ENCODE measurements at regions not wholly inside any gene's neighbourhood (a gene's known extent, or its start where the extent isn't known, plus 50 kb on each side); places are given as distances from the start of the nearest gene placed in this dataset.

- no peaks in the 10 kb centered on the region for H3K36me3 ChIP-seq (replicated peaks in 1 of 2; ENCODE audit: control insufficient read depth in 1 of 2, insufficient read depth in 2 of 2, low read length in 2 of 2)
- H3K9ac ChIP-seq (ENCODE audit: insufficient read depth, low read depth, low read length) = no peak overlapping the region
- H3K79me2 ChIP-seq (ENCODE audit: insufficient read depth, low read length) = no peaks in the 10 kb centered on the region
- DNase-seq (ENCODE audit: low spot score) (no peak), FAIRE-seq (no peak), ATAC-seq (no peak)
- ChIA-PET POLR2A (no interaction called here), CTCF (ENCODE audit: low intra/inter-chr PET ratio, low total read pairs) (no interaction called here)
- H2AFZ ChIP-seq (ENCODE audit: low read length) = no peak overlapping the region
- BruUV-seq (replicated peaks) = no TSS peak
- H3K9me3 ChIP-seq (ENCODE audit: low read length) = no peaks in the 10 kb centered on the region
- H4K20me1 ChIP-seq (ENCODE audit: insufficient read depth, low read length) = no peaks in the 10 kb centered on the region
- in situ Hi-C loops (cut with HindIII; ENCODE audit: extremely low pct_ligation_motif_present, low pct_unique_long_range_greater_than_20kb) (no loop called here), intact Hi-C loops (cut with micrococcal nuclease; ENCODE audit: unreplicated experiment) (no loop called here)
- H3K4me3 ChIP-seq (replicated peaks in 1 of 3; ENCODE audit: insufficient read depth in 1 of 3, low read depth in 2 of 3, low read length in 3 of 3) = no peak overlapping the region
- H3K4me2 ChIP-seq (ENCODE audit: low read depth, low read length) = no peak overlapping the region
- peaks cover 7% of the 10 kb centered on the region; the same call in 1 of the 2 replicates for H3K4me1 ChIP-seq (ENCODE audit: insufficient read depth, low read length)
- H3K27ac ChIP-seq (ENCODE audit: extremely low read length, insufficient read depth, low read length) = no peak overlapping the region
- H3K27me3 ChIP-seq (ENCODE audit: control insufficient read depth in 1 of 2, insufficient read depth in 2 of 2, low read length in 2 of 2) = peaks cover 0 to 3% of the 10 kb centered on the region in 2 experiments; a peak in 1 of 5 replicates
- WGBS (ENCODE audit: low lambda C conversion rate) = 48% methylated on average over 8 of the region's 8 CpGs
- TF ChIP-seq ESRRA (CRISPR knock-in tag; IDR thresholded peaks at IDR 0.05; ENCODE audit: low read depth) (no peak), BRCA1 (CRISPR knock-in tag; IDR thresholded peaks at IDR 0.05) (no peak), ZNF780A (CRISPR knock-in tag; IDR thresholded peaks at IDR 0.05) (no peak), ATF4 (CRISPR knock-in tag; IDR thresholded peaks at IDR 0.05) (no peak), FOXJ3 (CRISPR knock-in tag; IDR thresholded peaks at IDR 0.05; ENCODE audit: borderline replicate concordance) (no peak), HOXA9 (CRISPR knock-in tag; IDR thresholded peaks at IDR 0.05; ENCODE audit: borderline replicate concordance) (no peak), NFKB2 (CRISPR knock-in tag; IDR thresholded peaks at IDR 0.05; ENCODE audit: borderline replicate concordance) (no peak), FOXP4 (CRISPR knock-in tag; IDR thresholded peaks at IDR 0.05) (no peak), ZXDC (CRISPR knock-in tag; IDR thresholded peaks at IDR 0.05) (no peak), ZNF24 (IDR thresholded peaks at IDR 0.05) (no peak), ZNF746 (CRISPR knock-in tag; IDR thresholded peaks at IDR 0.05) (no peak)
- TF ChIP-seq, protein P1, sequence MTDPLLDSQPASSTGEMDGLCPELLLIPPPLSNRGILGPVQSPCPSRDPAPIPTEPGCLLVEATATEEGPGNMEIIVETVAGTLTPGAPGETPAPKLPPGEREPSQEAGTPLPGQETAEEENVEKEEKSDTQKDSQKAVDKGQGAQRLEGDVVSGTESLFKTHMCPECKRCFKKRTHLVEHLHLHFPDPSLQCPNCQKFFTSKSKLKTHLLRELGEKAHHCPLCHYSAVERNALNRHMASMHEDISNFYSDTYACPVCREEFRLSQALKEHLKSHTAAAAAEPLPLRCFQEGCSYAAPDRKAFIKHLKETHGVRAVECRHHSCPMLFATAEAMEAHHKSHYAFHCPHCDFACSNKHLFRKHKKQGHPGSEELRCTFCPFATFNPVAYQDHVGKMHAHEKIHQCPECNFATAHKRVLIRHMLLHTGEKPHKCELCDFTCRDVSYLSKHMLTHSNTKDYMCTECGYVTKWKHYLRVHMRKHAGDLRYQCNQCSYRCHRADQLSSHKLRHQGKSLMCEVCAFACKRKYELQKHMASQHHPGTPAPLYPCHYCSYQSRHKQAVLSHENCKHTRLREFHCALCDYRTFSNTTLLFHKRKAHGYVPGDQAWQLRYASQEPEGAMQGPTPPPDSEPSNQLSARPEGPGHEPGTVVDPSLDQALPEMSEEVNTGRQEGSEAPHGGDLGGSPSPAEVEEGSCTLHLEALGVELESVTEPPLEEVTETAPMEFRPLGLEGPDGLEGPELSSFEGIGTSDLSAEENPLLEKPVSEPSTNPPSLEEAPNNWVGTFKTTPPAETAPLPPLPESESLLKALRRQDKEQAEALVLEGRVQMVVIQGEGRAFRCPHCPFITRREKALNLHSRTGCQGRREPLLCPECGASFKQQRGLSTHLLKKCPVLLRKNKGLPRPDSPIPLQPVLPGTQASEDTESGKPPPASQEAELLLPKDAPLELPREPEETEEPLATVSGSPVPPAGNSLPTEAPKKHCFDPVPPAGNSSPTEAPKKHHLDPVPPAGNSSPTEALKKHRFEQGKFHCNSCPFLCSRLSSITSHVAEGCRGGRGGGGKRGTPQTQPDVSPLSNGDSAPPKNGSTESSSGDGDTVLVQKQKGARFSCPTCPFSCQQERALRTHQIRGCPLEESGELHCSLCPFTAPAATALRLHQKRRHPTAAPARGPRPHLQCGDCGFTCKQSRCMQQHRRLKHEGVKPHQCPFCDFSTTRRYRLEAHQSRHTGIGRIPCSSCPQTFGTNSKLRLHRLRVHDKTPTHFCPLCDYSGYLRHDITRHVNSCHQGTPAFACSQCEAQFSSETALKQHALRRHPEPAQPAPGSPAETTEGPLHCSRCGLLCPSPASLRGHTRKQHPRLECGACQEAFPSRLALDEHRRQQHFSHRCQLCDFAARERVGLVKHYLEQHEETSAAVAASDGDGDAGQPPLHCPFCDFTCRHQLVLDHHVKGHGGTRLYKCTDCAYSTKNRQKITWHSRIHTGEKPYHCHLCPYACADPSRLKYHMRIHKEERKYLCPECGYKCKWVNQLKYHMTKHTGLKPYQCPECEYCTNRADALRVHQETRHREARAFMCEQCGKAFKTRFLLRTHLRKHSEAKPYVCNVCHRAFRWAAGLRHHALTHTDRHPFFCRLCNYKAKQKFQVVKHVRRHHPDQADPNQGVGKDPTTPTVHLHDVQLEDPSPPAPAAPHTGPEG (CRISPR knock-in tag; IDR thresholded peaks at IDR 0.05) = no peak
- TF ChIP-seq, protein P2, sequence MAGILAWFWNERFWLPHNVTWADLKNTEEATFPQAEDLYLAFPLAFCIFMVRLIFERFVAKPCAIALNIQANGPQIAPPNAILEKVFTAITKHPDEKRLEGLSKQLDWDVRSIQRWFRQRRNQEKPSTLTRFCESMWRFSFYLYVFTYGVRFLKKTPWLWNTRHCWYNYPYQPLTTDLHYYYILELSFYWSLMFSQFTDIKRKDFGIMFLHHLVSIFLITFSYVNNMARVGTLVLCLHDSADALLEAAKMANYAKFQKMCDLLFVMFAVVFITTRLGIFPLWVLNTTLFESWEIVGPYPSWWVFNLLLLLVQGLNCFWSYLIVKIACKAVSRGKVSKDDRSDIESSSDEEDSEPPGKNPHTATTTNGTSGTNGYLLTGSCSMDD (CRISPR knock-in tag; IDR thresholded peaks at IDR 0.05) = no peak
These were observed 168.1 kb upstream of the TOP1 start for GRCh38 chr20:40860487-40860902.
